CD14-positive monocyte (primary cell): ENCODE measurements at regions not wholly inside any gene's neighbourhood (a gene's known extent, or its start where the extent isn't known, plus 50 kb on each side); places are given as distances from the start of the nearest gene placed in this dataset.
"Not testable (repeated sequence)": the region's sequence is repeated elsewhere in the genome, so short reads cannot be mapped to it uniquely, and the experiment has no call there.

Experiments used
- DNase-seq, 3 donors: peaks; one replicate each; pipeline ENCODE4 v3.0.0-alpha.2; 2011 to 2022
- H2AFZ ChIP-seq: 2 replicates; pipeline ENCODE4 v1.6.0; 2012; ENCODE audit warnings: mild to moderate bottlenecking, low read depth, low read length, inconsistent platforms; ENCODE audit not compliant: insufficient read depth, poor library complexity, severe bottlenecking
- H3K27ac ChIP-seq, 2 donors: 1 replicate in 1 of 2; 2 replicates in 1 of 2; pipeline ENCODE4 v1.5.1; 2012 to 2013; ENCODE audit warnings: low read length in 2 of 2, control low read depth in 1 of 2, inconsistent platforms in 1 of 2, low read depth in 1 of 2, mild to moderate bottlenecking in 1 of 2
- H3K27me3 ChIP-seq, 2 donors: one replicate each; pipeline versions ENCODE4 v1.6.0 to v1.6.1; 2011 to 2013; ENCODE audit warnings: low read length in 2 of 2; ENCODE audit not compliant: control insufficient read depth in 2 of 2, insufficient read depth in 2 of 2
- H3K36me3 ChIP-seq, 2 donors: replicated peaks in 1 of 2; 1 replicate in 1 of 2; 2 replicates in 1 of 2; pipeline versions ENCODE4 v1.5.1 to v1.6.1; 2012 to 2013; ENCODE audit warnings: low read length in 2 of 2, control low read depth in 1 of 2, inconsistent platforms in 1 of 2, mild to moderate bottlenecking in 1 of 2; ENCODE audit not compliant: insufficient read depth in 2 of 2, control insufficient read depth in 1 of 2
- H3K4me1 ChIP-seq, 2 donors: 1 replicate in 1 of 2; 2 replicates in 1 of 2; pipeline versions ENCODE4 v1.5.1 to v1.6.1; 2012 to 2013; ENCODE audit warnings: low read length in 2 of 2, control low read depth in 1 of 2, inconsistent platforms in 1 of 2, mild to moderate bottlenecking in 1 of 2, moderate library complexity in 1 of 2; ENCODE audit not compliant: insufficient read depth in 2 of 2, control insufficient read depth in 1 of 2
- H3K4me2 ChIP-seq: replicated peaks from 2 replicates; pipeline ENCODE3; 2012; ENCODE audit warnings: low read length, moderate library complexity, mild to moderate bottlenecking; ENCODE audit not compliant: poor library complexity, severe bottlenecking; ENCODE audit errors: extremely low read depth
- H3K4me3 ChIP-seq, 3 experiments: fragments of 200-600 bp in 1 of 3; sonication (generic) in 1 of 3; replicated peaks in 1 of 3; 1 replicate in 2 of 3; 2 replicates in 1 of 3; pipeline ENCODE4 v1.5.1; 2011 to 2013; ENCODE audit warnings: low read length in 3 of 3, mild to moderate bottlenecking in 3 of 3, control low read depth in 2 of 3, low read depth in 2 of 3, inconsistent platforms in 1 of 3, moderate library complexity in 1 of 3
- H3K79me2 ChIP-seq: 2 replicates; pipeline ENCODE4 v1.6.0; 2012; ENCODE audit warnings: mild to moderate bottlenecking, control low read depth, inconsistent platforms, low read length, moderate library complexity; ENCODE audit not compliant: insufficient read depth
- H3K9ac ChIP-seq: 2 replicates; pipeline ENCODE4 v1.6.0; 2017; ENCODE audit warnings: low read length, mild to moderate bottlenecking; ENCODE audit not compliant: insufficient read depth, poor library complexity, severe bottlenecking
- H3K9me3 ChIP-seq, 2 donors: replicated peaks in 1 of 2; 1 replicate in 1 of 2; 2 replicates in 1 of 2; pipeline versions ENCODE4 v1.5.1 to v1.6.1; 2012 to 2013; ENCODE audit warnings: low read length in 2 of 2, control low read depth in 1 of 2; ENCODE audit not compliant: control insufficient read depth in 1 of 2, insufficient read depth in 1 of 2
- H4K20me1 ChIP-seq: 2 replicates; pipeline ENCODE4 v1.6.0; 2012; ENCODE audit warnings: mild to moderate bottlenecking, low read length, control low read depth, moderate library complexity; ENCODE audit not compliant: insufficient read depth
- H3K27ac Mint-ChIP-seq, 7 donors: one replicate each; pipeline ENCODE4 v1.8.0; 2020; ENCODE audit warnings: mild to moderate bottlenecking in 7 of 7, mixed read lengths in 7 of 7, moderate library complexity in 6 of 7, inconsistent platforms in 2 of 7
- H3K27me3 Mint-ChIP-seq, 3 donors: one replicate each; pipeline ENCODE4 v1.8.0; 2021 to 2022; ENCODE audit warnings: low read depth in 3 of 3, mild to moderate bottlenecking in 3 of 3, mixed read lengths in 3 of 3, moderate library complexity in 3 of 3, inconsistent platforms in 1 of 3
- H3K36me3 Mint-ChIP-seq, 2 donors: one replicate each; pipeline ENCODE4 v1.8.0; 2020; ENCODE audit warnings: mixed read lengths in 2 of 2, inconsistent platforms in 1 of 2, mild to moderate bottlenecking in 1 of 2
- H3K4me1 Mint-ChIP-seq: one replicate; pipeline ENCODE4 v1.8.0; 2020; ENCODE audit warnings: mild to moderate bottlenecking, mixed read lengths
- H3K4me3 Mint-ChIP-seq, 2 donors: one replicate each; pipeline ENCODE4 v1.8.0; 2020; ENCODE audit warnings: mild to moderate bottlenecking in 2 of 2, mixed read lengths in 2 of 2, moderate library complexity in 1 of 2
- H3K9me3 Mint-ChIP-seq, 7 donors: one replicate each; pipeline ENCODE4 v1.8.0; 2020 to 2022; ENCODE audit warnings: mixed read lengths in 7 of 7, mild to moderate bottlenecking in 6 of 7, moderate library complexity in 6 of 7, inconsistent platforms in 2 of 7
- CTCF ChIP-seq: fragments of 200-600 bp; IDR thresholded peaks from one replicate; pipeline ENCODE4 v1.8.0; 2022; ENCODE audit warnings: antibody characterized with exemption, mild to moderate bottlenecking
- WGBS: methylation state at CpG from one replicate; pipeline ENCODE4 v1.1.5; 2013; ENCODE audit warnings: missing lambda C conversion rate; ENCODE audit not compliant: insufficient coverage; 5-methylcytosine and 5-hydroxymethylcytosine counted together
- intact Hi-C, 2 donors: fragments of 100-400 bp; cut with micrococcal nuclease; formaldehyde crosslinking; loops; one replicate each; pipeline versions ENCODE4 v1.15.0 to v1.15.1; 2023

GRCh38 chr7:53151496-53151895, 116.1 kb downstream of the POM121L12 start:
- no peaks in the 10 kb centered on the region for H3K27me3 Mint-ChIP-seq
- Histone ChIP-seq H4K20me1 (no peaks in the 10 kb centered on the region), H3K4me3 (no peak overlapping the region), H3K4me2 (no peak overlapping the region), H2AFZ (no peak overlapping the region), H3K9me3 (peaks cover 9 to 11% of the 10 kb centered on the region in 2 donors), H3K79me2 (no peaks in the 10 kb centered on the region), H3K27me3 (no peaks in the 10 kb centered on the region), H3K9ac (no peak overlapping the region), H3K4me1 (no peaks in the 10 kb centered on the region), H3K27ac (no peak overlapping the region), H3K36me3 (no peaks in the 10 kb centered on the region)
- 100% methylated on average over 1 of the region's 2 CpGs for WGBS
- no peak overlapping the region for H3K4me3 Mint-ChIP-seq
- no peak for TF ChIP-seq CTCF
- no peak overlapping the region for H3K27ac Mint-ChIP-seq
- DNase-seq, result no peak
- H3K36me3 Mint-ChIP-seq, result no peaks in the 10 kb centered on the region
- intact Hi-C loops, result no loop called here
- H3K9me3 Mint-ChIP-seq, result peaks cover 0 to 13% (median 4%) of the 10 kb centered on the region in 7 donors
- no peaks in the 10 kb centered on the region for H3K4me1 Mint-ChIP-seq

GRCh38 chr7:53187184-53187583, 151.8 kb downstream of the POM121L12 start:
- H3K27me3 ChIP-seq, DNase-seq, H3K4me2 ChIP-seq, H3K79me2 ChIP-seq, H3K4me1 Mint-ChIP-seq, H3K4me1 ChIP-seq, H3K4me3 ChIP-seq, H3K36me3 ChIP-seq, H3K27ac ChIP-seq, H3K27ac Mint-ChIP-seq, H3K4me3 Mint-ChIP-seq, H4K20me1 ChIP-seq, H3K27me3 Mint-ChIP-seq, H2AFZ ChIP-seq, H3K9ac ChIP-seq, H3K36me3 Mint-ChIP-seq, intact Hi-C loops: not testable (repeated sequence)
- H3K9me3 Mint-ChIP-seq, result peaks cover 0 to 12% (median 8%) of the 10 kb centered on the region in 7 donors
- WGBS, result 94% methylated on average over 17 of the region's 27 CpGs
- H3K9me3 ChIP-seq, result peaks cover 15 to 25% of the 10 kb centered on the region in 2 donors
